Stimulated activated CD4-positive, alpha-beta T cell treated with anti-CD3 and anti-CD28 coated beads, Interleukin-4, amount 100 ng/mL, for 1 hour (primary cell): ENCODE measurements at regions not wholly inside any gene's neighbourhood (a gene's known extent, or its start where the extent isn't known, plus 50 kb on each side); places are given as distances from the start of the nearest gene placed in this dataset.

ENCODE experiments used
- DNase-seq: peaks from one replicate; pipeline ENCODE4 v3.0.0-alpha.2; 2020

- no peak for DNase-seq
These were observed 362.7 kb upstream of the DDI1 start for GRCh38 chr11:103673773-103674172.

GRCh38 chr11:103676413-103676812 lies 360.0 kb upstream of the DDI1 start:
- no peak for DNase-seq

- DNase-seq = no peak
These were observed 355.6 kb upstream of the DDI1 start for GRCh38 chr11:103680826-103681225.

GRCh38 chr11:103681855-103682254 lies 354.6 kb upstream of the DDI1 start:
- DNase-seq = no peak

GRCh38 chr11:103682318-103683184 lies 353.9 kb upstream of the DDI1 start:
- peak; percentile 3 for DNase-seq

GRCh38 chr11:103683576-103683975 lies 352.9 kb upstream of the DDI1 start:
- DNase-seq = no peak

GRCh38 chr11:103688924-103689323 lies 347.5 kb upstream of the DDI1 start:
- DNase-seq = no peak

- no peak for DNase-seq
These were observed 346.1 kb upstream of the DDI1 start for GRCh38 chr11:103690356-103690755.

- DNase-seq = no peak
These were observed 340.3 kb upstream of the DDI1 start for GRCh38 chr11:103696123-103696522.

GRCh38 chr11:103699216-103699615 lies 337.2 kb upstream of the DDI1 start:
- DNase-seq = no peak

GRCh38 chr11:103699656-103700055 lies 336.8 kb upstream of the DDI1 start:
- DNase-seq = no peak

- no peak for DNase-seq
These were observed 335.8 kb upstream of the DDI1 start for GRCh38 chr11:103700622-103701021.

- no peak for DNase-seq
These were observed 333.0 kb upstream of the DDI1 start for GRCh38 chr11:103703437-103703836.

GRCh38 chr11:103703954-103704353 lies 332.5 kb upstream of the DDI1 start:
- DNase-seq = no peak

- no peak for DNase-seq
These were observed 330.8 kb upstream of the DDI1 start for GRCh38 chr11:103705642-103706041.

GRCh38 chr11:103709371-103709770 lies 327.1 kb upstream of the DDI1 start:
- DNase-seq = no peak

GRCh38 chr11:103714246-103714645 lies 322.2 kb upstream of the DDI1 start:
- no peak for DNase-seq

GRCh38 chr11:103716363-103716762 lies 320.1 kb upstream of the DDI1 start:
- DNase-seq = no peak

- DNase-seq = no peak
These were observed 309.2 kb upstream of the DDI1 start for GRCh38 chr11:103727262-103727661.

GRCh38 chr11:103729617-103730016 lies 306.8 kb upstream of the DDI1 start:
- DNase-seq = no peak

- no peak for DNase-seq
These were observed 306.1 kb upstream of the DDI1 start for GRCh38 chr11:103730131-103730940.

- DNase-seq = no peak
These were observed 304.8 kb upstream of the DDI1 start for GRCh38 chr11:103731670-103732069.

GRCh38 chr11:103733889-103734288 lies 302.6 kb upstream of the DDI1 start:
- DNase-seq = no peak

GRCh38 chr11:103735497-103736032 lies 300.9 kb upstream of the DDI1 start:
- DNase-seq = no peak
